HepG2 (cell line): ENCODE measurements at regions not wholly inside any gene's neighbourhood (a gene's known extent, or its start where the extent isn't known, plus 50 kb on each side); places are given as distances from the start of the nearest gene placed in this dataset.

ENCODE experiments used
- ATAC-seq: fragments of 200-7000 bp; cut with Tn5 transposase; 3 replicates; pipeline ENCODE4 v1.9.1; 2020; ENCODE audit warnings: mild to moderate bottlenecking, moderate library complexity
- BruUV-seq: library from RNA; stranded (reverse); fragments of 400-500 nt; replicated peaks from 2 replicates; lab custom pipeline; 2021; lab: Mats Ljungman, UMichigan
- CTCF ChIA-PET: fragments of 300-600 bp; formaldehyde crosslinking; extraction: SDS; loops from one replicate; lab custom pipeline; 2021; ENCODE audit warnings: low total read pairs, inconsistent platforms, low intra/inter-chr PET ratio; lab: Yijun Ruan, JAX
- POLR2A ChIA-PET: fragments of 350-600 bp; sonication (Branson Sonifier 250); formaldehyde crosslinking; loops from one replicate; lab custom pipeline; 2020; ENCODE audit warnings: antibody characterized with exemption, inconsistent platforms; lab: Yijun Ruan, JAX
- DNase-seq: peaks from one replicate; pipeline ENCODE4 v3.0.0-alpha.2; 2015; ENCODE audit warnings: low spot score
- FAIRE-seq: peaks from 3 replicates; lab custom pipeline; 2011; peaks lifted over from hg19 to GRCh38; lab: Jason Lieb, UNC
- H2AFZ ChIP-seq: one replicate; pipeline ENCODE4 v1.6.1; 2011; ENCODE audit warnings: low read length, inconsistent platforms
- H3K27ac ChIP-seq: fragments of 300-600 bp; 3 replicates; pipeline ENCODE4 v1.8.0; 2011; ENCODE audit warnings: mixed run types, mild to moderate bottlenecking, mixed read lengths, low read length, inconsistent platforms; ENCODE audit not compliant: insufficient read depth; ENCODE audit errors: extremely low read length
- H3K27me3 ChIP-seq, 2 experiments: fragments of 200-600 bp in 1 of 2; 2 replicates in 1 of 2; 3 replicates in 1 of 2; pipeline versions ENCODE4 v1.6.0 to v1.8.0; 2011; ENCODE audit warnings: low read length in 2 of 2, mild to moderate bottlenecking in 2 of 2, moderate library complexity in 2 of 2, inconsistent platforms in 1 of 2; ENCODE audit not compliant: insufficient read depth in 2 of 2, control insufficient read depth in 1 of 2
- H3K36me3 ChIP-seq, 2 experiments: fragments of 200-600 bp in 1 of 2; replicated peaks in 1 of 2; 2 replicates in 1 of 2; 3 replicates in 1 of 2; pipeline versions ENCODE4 v1.5.1 to v1.8.0; 2011; ENCODE audit warnings: low read length in 2 of 2, inconsistent platforms in 1 of 2; ENCODE audit not compliant: insufficient read depth in 2 of 2, control insufficient read depth in 1 of 2
- H3K4me1 ChIP-seq: 2 replicates; pipeline ENCODE4 v1.5.1; 2012; ENCODE audit warnings: low read length, inconsistent platforms; ENCODE audit not compliant: insufficient read depth
- H3K4me2 ChIP-seq: 2 replicates; pipeline ENCODE4 v1.6.0; 2011; ENCODE audit warnings: low read depth, low read length, inconsistent platforms
- H3K4me3 ChIP-seq, 3 experiments: fragments of 200-600 bp in 1 of 3; sonication (generic), shearing (Covaris generic) in 1 of 3; replicated peaks in 1 of 3; 2 replicates each; pipeline ENCODE4 v1.5.1; 2011 to 2016; ENCODE audit warnings: low read length in 3 of 3, inconsistent platforms in 2 of 3, low read depth in 2 of 3, mild to moderate bottlenecking in 2 of 3, control low read depth in 1 of 3, mixed read lengths in 1 of 3; ENCODE audit not compliant: insufficient read depth in 1 of 3
- H3K79me2 ChIP-seq: one replicate; pipeline ENCODE4 v1.6.1; 2011; ENCODE audit warnings: low read length, inconsistent platforms; ENCODE audit not compliant: insufficient read depth
- H3K9ac ChIP-seq: 2 replicates; pipeline ENCODE4 v1.6.0; 2011; ENCODE audit warnings: mild to moderate bottlenecking, low read depth, low read length, inconsistent platforms; ENCODE audit not compliant: insufficient read depth
- H3K9me3 ChIP-seq: 2 replicates; pipeline ENCODE4 v1.5.1; 2012; ENCODE audit warnings: mild to moderate bottlenecking, low read length
- H4K20me1 ChIP-seq: 2 replicates; pipeline ENCODE4 v1.6.0; 2011; ENCODE audit warnings: inconsistent platforms, mild to moderate bottlenecking, low read length, moderate library complexity; ENCODE audit not compliant: insufficient read depth
- MAFF ChIP-seq: IDR thresholded peaks from 2 replicates; pipeline ENCODE4 v1.6.1; 2011; ENCODE audit warnings: low read depth, low read length, improper control_type of control experiment
- MAFK ChIP-seq, 2 experiments: IDR thresholded peaks in 1 of 2; conservative IDR thresholded peaks in 1 of 2; 2 replicates each; pipeline ENCODE4 v1.6.1; 2011; ENCODE audit warnings: improper control_type of control experiment in 2 of 2, low read length in 2 of 2
- MEIS2 ChIP-seq: sonication (generic); formaldehyde crosslinking; IDR thresholded peaks from 2 replicates; pipeline ENCODE4 v1.9.0; 2021; ENCODE audit warnings: mild to moderate bottlenecking, missing genetic modification reagents
- MTF1 ChIP-seq: sonication (generic); formaldehyde crosslinking; IDR thresholded peaks from 2 replicates; pipeline ENCODE4 v1.5.0; 2020; ENCODE audit warnings: missing genetic modification reagents
- ZNF20 ChIP-seq: sonication (generic); formaldehyde crosslinking; IDR thresholded peaks from 2 replicates; pipeline ENCODE4 v1.4.0; 2020; ENCODE audit warnings: mild to moderate bottlenecking, moderate library complexity, missing genetic modification reagents
- ZNF7 ChIP-seq: IDR thresholded peaks from 2 replicates; pipeline ENCODE4 v1.6.1; 2016; ENCODE audit warnings: missing biosample characterization, missing genetic modification reagents
- WGBS: methylation state at CpG from one replicate; pipeline ENCODE4 v1.1.6; 2017; ENCODE audit warnings: low lambda C conversion rate; 5-methylcytosine and 5-hydroxymethylcytosine counted together
- in situ Hi-C: cut with HindIII; loops from 2 replicates; pipeline ENCODE4 v1.10.0; 2017; ENCODE audit warnings: low pct_unique_long_range_greater_than_20kb; ENCODE audit not compliant: extremely low pct_ligation_motif_present
- intact Hi-C: fragments of 100-400 bp; cut with micrococcal nuclease; formaldehyde crosslinking; loops from one replicate; pipeline ENCODE4 v1.10.0; 2022; ENCODE audit not compliant: unreplicated experiment
- TF ChIP-seq, protein P1 (sequence below): sonication (generic); formaldehyde crosslinking; IDR thresholded peaks from 2 replicates; pipeline ENCODE4 v1.4.0; 2020; ENCODE audit warnings: missing genetic modification reagents

DNA sequence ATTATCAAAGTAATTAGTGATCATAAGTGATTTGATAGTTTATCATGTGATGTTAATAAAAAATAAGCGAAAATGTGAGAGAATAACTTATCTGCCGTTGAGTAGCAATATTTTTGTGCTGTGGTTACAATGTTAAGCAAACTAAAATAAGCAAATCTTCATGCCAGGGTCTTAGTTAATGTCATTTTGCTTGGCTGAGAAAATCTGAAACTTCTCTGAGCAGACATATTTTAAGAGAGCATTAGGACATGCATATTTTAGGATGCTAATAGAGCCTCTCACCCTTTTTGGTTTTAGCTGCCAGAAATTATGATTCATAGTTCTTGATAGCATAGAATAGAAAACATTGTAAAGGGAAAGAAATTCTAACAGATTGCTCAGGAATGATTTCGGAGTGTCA lies 233.5 kb upstream of the ZEB2 start:
- no peak for TF ChIP-seq MEIS2 (CRISPR knock-in tag)
- no peak for TF ChIP-seq ZNF20 (CRISPR knock-in tag)
- TF ChIP-seq, protein P1, sequence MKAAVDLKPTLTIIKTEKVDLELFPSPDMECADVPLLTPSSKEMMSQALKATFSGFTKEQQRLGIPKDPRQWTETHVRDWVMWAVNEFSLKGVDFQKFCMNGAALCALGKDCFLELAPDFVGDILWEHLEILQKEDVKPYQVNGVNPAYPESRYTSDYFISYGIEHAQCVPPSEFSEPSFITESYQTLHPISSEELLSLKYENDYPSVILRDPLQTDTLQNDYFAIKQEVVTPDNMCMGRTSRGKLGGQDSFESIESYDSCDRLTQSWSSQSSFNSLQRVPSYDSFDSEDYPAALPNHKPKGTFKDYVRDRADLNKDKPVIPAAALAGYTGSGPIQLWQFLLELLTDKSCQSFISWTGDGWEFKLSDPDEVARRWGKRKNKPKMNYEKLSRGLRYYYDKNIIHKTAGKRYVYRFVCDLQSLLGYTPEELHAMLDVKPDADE (CRISPR knock-in tag), result no peak
- TF ChIP-seq, all 625 proteins: peak for 0
- Histone ChIP-seq H3K9me3 (peaks cover 49% of the 10 kb centered on the region), H2AFZ (no peak overlapping the region), H3K36me3 (no peaks in the 10 kb centered on the region), H3K4me1 (no peaks in the 10 kb centered on the region), H3K9ac (no peak overlapping the region), H3K4me3 (no peak overlapping the region), H3K79me2 (no peaks in the 10 kb centered on the region), H3K27ac (no peak overlapping the region), H4K20me1 (no peaks in the 10 kb centered on the region), H3K4me2 (no peak overlapping the region), H3K27me3 (no peaks in the 10 kb centered on the region)
- no peak for FAIRE-seq
- no peak for DNase-seq
- CTCF ChIA-PET, result no interaction called here
- POLR2A ChIA-PET, result no interaction called here
- in situ Hi-C loops (no loop called here), intact Hi-C loops (no loop called here)
- WGBS, result 2% methylated on average over 3 of the region's 3 CpGs
- BruUV-seq, result no TSS peak
- no peak for ATAC-seq

DNA sequence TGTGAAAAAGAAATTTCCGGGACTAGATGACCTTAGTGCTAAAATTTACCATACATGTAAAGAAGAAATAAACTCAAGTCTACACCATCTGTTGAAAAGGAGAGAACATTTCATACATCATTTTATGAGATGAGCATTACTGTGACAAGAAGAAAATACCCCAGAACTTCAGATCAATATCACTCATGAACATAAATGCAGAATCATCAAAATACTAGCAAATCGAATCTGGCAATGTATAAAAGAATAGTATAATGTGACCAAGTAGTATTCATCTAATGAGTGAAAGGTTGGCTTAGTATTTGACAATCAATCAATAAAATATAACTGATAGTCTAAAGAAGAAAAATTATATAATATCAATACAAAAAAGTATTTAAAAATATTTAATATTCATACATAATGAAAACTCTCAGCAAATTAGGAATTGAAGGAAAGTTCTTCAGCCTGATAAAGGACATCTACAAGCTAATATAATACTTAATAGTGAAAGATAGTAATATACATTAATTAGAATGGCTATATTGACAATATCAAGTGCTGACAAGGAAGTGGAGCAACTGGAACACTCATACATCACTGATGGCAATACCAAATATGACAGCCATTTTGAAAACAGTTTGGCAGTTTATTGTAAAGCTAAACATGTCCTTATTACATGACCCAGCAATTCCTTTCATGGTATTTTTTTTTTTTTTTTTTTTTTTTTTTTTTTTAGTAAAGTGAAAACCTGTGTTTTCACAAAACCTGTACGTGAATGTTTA lies 231.4 kb upstream of the ZEB2 start:
- Histone ChIP-seq H3K27ac (no peak overlapping the region), H2AFZ (no peak overlapping the region), H3K9ac (no peak overlapping the region), H3K9me3 (peaks cover 52% of the 10 kb centered on the region), H3K4me2 (no peak overlapping the region)
- in situ Hi-C loops, result no loop called here
- intact Hi-C loops, result no loop called here
- FAIRE-seq, result no peak
- 21% methylated on average over 3 of the region's 3 CpGs for WGBS
- TF ChIP-seq MTF1 (CRISPR knock-in tag), result no peak
- peak; percentile 84 for TF ChIP-seq MAFF
- peak; percentile 83 to 90 for TF ChIP-seq MAFK (conservative IDR thresholded peaks at IDR 0.05 in 1 of 2, IDR thresholded peaks at IDR 0.05 in 1 of 2; ENCODE audit: low read length in 2 of 2)
- peak; percentile 41; the same call in 1 of the 2 replicates for TF ChIP-seq ZNF7
- TF ChIP-seq, all 625 proteins: peak for 3
- Histone ChIP-seq H3K27me3 (no peaks in the 10 kb centered on the region), H4K20me1 (no peaks in the 10 kb centered on the region), H3K4me1 (no peaks in the 10 kb centered on the region), H3K36me3 (no peaks in the 10 kb centered on the region), H3K79me2 (no peaks in the 10 kb centered on the region), H3K4me3 (no peak overlapping the region)
- CTCF ChIA-PET, result no interaction called here
- ATAC-seq, result no peak
- no TSS peak for BruUV-seq
- POLR2A ChIA-PET, result no interaction called here
- DNase-seq, result no peak
